MCF 10A (cell line): ENCODE measurements at regions not wholly inside any gene's neighbourhood (a gene's known extent, or its start where the extent isn't known, plus 50 kb on each side); places are given as distances from the start of the nearest gene placed in this dataset.

Experiments
- BruUV-seq: library from RNA; stranded (reverse); fragments of 400-500 nt; replicated peaks from 2 replicates; lab custom pipeline; 2021; lab: Mats Ljungman, UMichigan
- CTCF ChIA-PET: fragments of 300-600 bp; sonication (Branson Sonifier 250); formaldehyde crosslinking; extraction: SDS; loops from one replicate; lab custom pipeline; 2021; ENCODE audit warnings: antibody characterized with exemption, inconsistent platforms; lab: Yijun Ruan, JAX
- POLR2A ChIA-PET: fragments of 300-600, 350-650 bp; sonication (Branson Sonifier 250); formaldehyde crosslinking; extraction: SDS; loops from one replicate; lab custom pipeline; 2020; ENCODE audit warnings: antibody characterized with exemption, inconsistent platforms; lab: Yijun Ruan, JAX
- DNase-seq: peaks from one replicate; pipeline ENCODE4 v3.0.0-alpha.2; 2018; ENCODE audit not compliant: unreplicated experiment
- H3K27ac Mint-ChIP-seq: one replicate; pipeline ENCODE4 v1.8.0; 2022; ENCODE audit warnings: mild to moderate bottlenecking, low read depth, mixed read lengths; ENCODE audit not compliant: unreplicated experiment
- H3K27me3 Mint-ChIP-seq: one replicate; pipeline ENCODE4 v1.8.0; 2022; ENCODE audit warnings: mixed read lengths; ENCODE audit not compliant: insufficient read depth, unreplicated experiment
- H3K36me3 Mint-ChIP-seq: one replicate; pipeline ENCODE4 v1.8.0; 2022; ENCODE audit warnings: mild to moderate bottlenecking, moderate library complexity, mixed read lengths; ENCODE audit not compliant: insufficient read depth, unreplicated experiment
- H3K4me1 Mint-ChIP-seq: one replicate; pipeline ENCODE4 v1.8.0; 2022; ENCODE audit warnings: mixed read lengths; ENCODE audit not compliant: insufficient read depth, unreplicated experiment
- H3K4me3 Mint-ChIP-seq: one replicate; pipeline ENCODE4 v1.8.0; 2022; ENCODE audit warnings: mild to moderate bottlenecking, moderate library complexity, mixed read lengths; ENCODE audit not compliant: unreplicated experiment
- H3K9me3 Mint-ChIP-seq: one replicate; pipeline ENCODE4 v1.8.0; 2022; ENCODE audit warnings: mixed read lengths; ENCODE audit not compliant: unreplicated experiment
- CTCF ChIP-seq: fragments of 200-600 bp; IDR thresholded peaks from one replicate; pipeline ENCODE4 v1.8.0; 2022; ENCODE audit warnings: antibody characterized with exemption, mild to moderate bottlenecking; ENCODE audit not compliant: unreplicated experiment
- intact Hi-C: fragments of 100-400 bp; cut with micrococcal nuclease; formaldehyde crosslinking; loops from 2 replicates; pipeline ENCODE4 v1.14.1; 2022

DNA sequence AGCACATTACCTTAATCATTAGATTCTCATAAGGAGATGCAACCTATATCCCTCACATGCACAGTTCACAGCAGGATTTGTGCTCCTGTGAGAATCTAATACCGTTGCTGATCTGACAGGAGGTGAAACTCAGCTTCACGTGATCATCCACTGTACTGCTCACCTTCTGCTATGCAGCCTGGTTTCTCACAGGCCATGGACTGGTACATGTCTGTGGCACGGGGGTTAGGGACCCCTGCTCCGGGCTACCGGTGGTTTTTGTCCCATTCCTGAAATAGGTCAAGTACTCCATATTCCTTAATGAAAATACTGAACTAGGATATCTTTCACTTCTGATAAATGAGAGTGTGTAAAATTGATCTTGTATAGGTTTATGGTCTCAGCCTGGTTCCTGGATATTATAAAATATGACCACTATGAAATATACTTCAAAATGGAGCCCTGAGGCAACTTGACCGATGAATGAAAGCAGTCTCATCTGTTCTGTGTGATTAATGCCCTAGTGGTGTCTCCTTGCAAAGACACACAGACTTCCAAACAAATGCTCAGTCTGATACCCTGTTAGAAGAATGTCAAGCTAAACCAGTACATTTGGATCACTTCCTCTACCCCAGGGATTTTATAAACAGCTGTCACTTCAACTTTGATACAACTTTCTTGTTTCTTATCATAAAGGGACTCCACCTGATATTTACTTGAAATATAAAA lies 492.9 kb upstream of the ANO3 start:
- CTCF ChIA-PET: no interaction called here
- Mint-ChIP-seq H3K27ac (no peak overlapping the region), H3K4me3 (no peak overlapping the region), H3K4me1 (no peaks in the 10 kb centered on the region), H3K9me3 (peaks cover 4% of the 10 kb centered on the region), H3K36me3 (no peaks in the 10 kb centered on the region), H3K27me3 (peaks cover 5% of the 10 kb centered on the region)
- TF ChIP-seq CTCF: no peak
- no TSS peak for BruUV-seq
- no peak for DNase-seq
- POLR2A ChIA-PET: no interaction called here
- intact Hi-C loops: no loop called here

DNA sequence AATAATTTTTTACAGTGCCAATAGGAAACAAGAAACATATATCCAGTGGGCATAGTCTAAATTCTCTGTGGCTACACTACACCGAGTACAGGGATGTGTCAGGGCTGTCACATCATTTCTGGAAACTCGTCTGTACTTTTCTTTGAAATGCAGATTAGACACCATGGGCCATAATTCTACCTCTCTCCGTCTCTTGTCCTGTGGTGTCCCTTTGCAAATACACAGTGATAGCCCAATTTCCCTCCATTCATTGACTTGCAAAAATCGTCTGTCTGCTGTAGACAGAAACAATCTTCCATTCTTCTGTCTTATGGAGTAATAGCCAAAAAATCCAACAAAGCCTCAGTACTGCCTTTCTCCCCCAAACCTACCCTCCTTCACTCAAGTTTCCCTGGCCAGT lies 487.1 kb upstream of the ANO3 start:
- no peaks in the 10 kb centered on the region for H3K9me3 Mint-ChIP-seq
- intact Hi-C loops: no loop called here
- no peaks in the 10 kb centered on the region for H3K4me1 Mint-ChIP-seq
- peaks cover 47% of the 10 kb centered on the region for H3K27me3 Mint-ChIP-seq
- TF ChIP-seq CTCF: no peak
- POLR2A ChIA-PET: no interaction called here
- H3K27ac Mint-ChIP-seq: no peak overlapping the region
- DNase-seq: no peak
- no peak overlapping the region for H3K4me3 Mint-ChIP-seq
- CTCF ChIA-PET: interaction anchor here (0.5 kb wide), 1 partner anchor 137 kb away, joined by 4 read pairs; no protein-coding TSS in a partner anchor
- BruUV-seq: no TSS peak
- H3K36me3 Mint-ChIP-seq: no peaks in the 10 kb centered on the region

- no peak for TF ChIP-seq CTCF
- Mint-ChIP-seq H3K4me3 (no peak overlapping the region), H3K27ac (no peak overlapping the region), H3K27me3 (peaks cover 1% of the 10 kb centered on the region), H3K36me3 (no peaks in the 10 kb centered on the region), H3K9me3 (no peaks in the 10 kb centered on the region), H3K4me1 (no peaks in the 10 kb centered on the region)
- intact Hi-C loops: no loop called here
- no peak for DNase-seq
- BruUV-seq: no TSS peak
- ChIA-PET POLR2A (no interaction called here), CTCF (no interaction called here)
Measured at GRCh38 chr11:25855916-25856315, 476.0 kb upstream of the ANO3 start.

GRCh38 chr11:25859776-25860175 lies 472.2 kb upstream of the ANO3 start:
- CTCF ChIA-PET: interaction anchor here (1.2 kb wide), 1 partner anchor 73 kb away, joined by 3 read pairs; no protein-coding TSS in a partner anchor

More at GRCh38 chr11:25859776-25860175, 472.2 kb upstream of the ANO3 start:
- H3K27me3 Mint-ChIP-seq: no peaks in the 10 kb centered on the region
- POLR2A ChIA-PET: no interaction called here
- intact Hi-C loops: no loop called here
- H3K4me3 Mint-ChIP-seq: no peak overlapping the region
- DNase-seq: no peak
- no peaks in the 10 kb centered on the region for H3K4me1 Mint-ChIP-seq
- H3K36me3 Mint-ChIP-seq: no peaks in the 10 kb centered on the region
- TF ChIP-seq CTCF: no peak
- H3K9me3 Mint-ChIP-seq: no peaks in the 10 kb centered on the region
- H3K27ac Mint-ChIP-seq: no peak overlapping the region
- no TSS peak for BruUV-seq
